Panc1 (cell line): ENCODE measurements at regions not wholly inside any gene's neighbourhood (a gene's known extent, or its start where the extent isn't known, plus 50 kb on each side); places are given as distances from the start of the nearest gene placed in this dataset.

Source experiments
- ATAC-seq: fragments of 200-7000 bp; cut with Tn5 transposase; 2 replicates; pipeline ENCODE4 v1.9.1; 2020; ENCODE audit warnings: mild to moderate bottlenecking, moderate library complexity
- BruUV-seq: library from RNA; stranded (reverse); fragments of 400-500 nt; replicated peaks from 2 replicates; lab custom pipeline; 2021; lab: Mats Ljungman, UMichigan
- CTCF ChIA-PET: fragments of 300-600 bp; sonication (Branson Sonifier 250); formaldehyde crosslinking; loops from one replicate; lab custom pipeline; 2022; ENCODE audit warnings: antibody characterized with exemption; lab: Charles Lee
- POLR2A ChIA-PET: fragments of 300-600 bp; sonication (Branson Sonifier 250); formaldehyde crosslinking; loops from one replicate; lab custom pipeline; 2022; ENCODE audit warnings: antibody characterized with exemption; lab: Charles Lee
- DNase-seq: peaks from one replicate; pipeline ENCODE4 v3.0.0-alpha.2; 2010; ENCODE audit warnings: low read depth, low spot score
- H3K27ac ChIP-seq: 2 replicates; pipeline ENCODE4 v1.5.1; 2011; ENCODE audit warnings: mild to moderate bottlenecking, low read length, inconsistent platforms
- H3K27me3 ChIP-seq: fragments of 200-500 bp; sonication (Bioruptor generic); 2 replicates; pipeline ENCODE4 v1.6.0; 2014; ENCODE audit warnings: low read length, inconsistent platforms; ENCODE audit not compliant: control insufficient read depth, insufficient read depth
- H3K36me3 ChIP-seq: fragments of 200-500 bp; sonication (Bioruptor generic); 2 replicates; pipeline ENCODE4 v1.5.1; 2014; ENCODE audit warnings: inconsistent platforms, mild to moderate bottlenecking, low read length, moderate library complexity; ENCODE audit not compliant: control insufficient read depth, insufficient read depth
- H3K4me1 ChIP-seq: 2 replicates; pipeline ENCODE4 v1.5.1; 2011; ENCODE audit warnings: inconsistent platforms, mild to moderate bottlenecking, low read length, moderate library complexity; ENCODE audit not compliant: control insufficient read depth, insufficient read depth
- H3K4me3 ChIP-seq, 2 experiments: 2 replicates each; pipeline ENCODE4 v1.5.1; 2011 to 2012; ENCODE audit warnings: low read depth in 2 of 2, low read length in 2 of 2, mild to moderate bottlenecking in 2 of 2, inconsistent platforms in 1 of 2, moderate library complexity in 1 of 2
- H3K9me3 ChIP-seq: fragments of 200-500 bp; sonication (Bioruptor generic); 2 replicates; pipeline ENCODE4 v1.5.1; 2014; ENCODE audit warnings: low read depth, mild to moderate bottlenecking, inconsistent platforms, low read length, moderate library complexity; ENCODE audit not compliant: control insufficient read depth, insufficient read depth
- POLR2AphosphoS5 ChIP-seq: IDR thresholded peaks from 2 replicates; pipeline ENCODE4 v1.6.1; 2012; ENCODE audit warnings: mild to moderate bottlenecking, low read depth, low read length, moderate library complexity
- SIN3A ChIP-seq: IDR thresholded peaks from 2 replicates; pipeline ENCODE4 v1.6.1; 2012; ENCODE audit warnings: low read depth, mild to moderate bottlenecking, low read length, moderate library complexity, borderline replicate concordance; ENCODE audit not compliant: insufficient read depth
- TCF7L2 ChIP-seq: IDR thresholded peaks from 2 replicates; pipeline ENCODE4 v1.6.1; 2011; ENCODE audit warnings: mild to moderate bottlenecking, low read depth, low read length, inconsistent platforms
- in situ Hi-C: cut with HindIII; loops from 2 replicates; pipeline ENCODE4 v1.10.0; 2016; ENCODE audit warnings: low sequenced_read_pairs, low pct_unique_long_range_greater_than_20kb
- intact Hi-C: fragments of 100-400 bp; cut with micrococcal nuclease; formaldehyde crosslinking; loops from one replicate; pipeline ENCODE4 v1.10.0; 2022; ENCODE audit not compliant: unreplicated experiment
- TF ChIP-seq, protein P1 (sequence below), 2 experiments: IDR thresholded peaks; 2 replicates each; pipeline ENCODE4 v1.6.1; 2011 to 2012; ENCODE audit warnings: low read depth in 2 of 2, control low read depth in 1 of 2, low read length in 1 of 2, mild to moderate bottlenecking in 1 of 2, moderate library complexity in 1 of 2; ENCODE audit not compliant: insufficient read depth in 1 of 2
- TF ChIP-seq, protein P2 (sequence below): fragments of 450-650 bp; IDR thresholded peaks from 2 replicates; pipeline ENCODE4 v1.5.1; 2017; ENCODE audit warnings: mild to moderate bottlenecking

DNA sequence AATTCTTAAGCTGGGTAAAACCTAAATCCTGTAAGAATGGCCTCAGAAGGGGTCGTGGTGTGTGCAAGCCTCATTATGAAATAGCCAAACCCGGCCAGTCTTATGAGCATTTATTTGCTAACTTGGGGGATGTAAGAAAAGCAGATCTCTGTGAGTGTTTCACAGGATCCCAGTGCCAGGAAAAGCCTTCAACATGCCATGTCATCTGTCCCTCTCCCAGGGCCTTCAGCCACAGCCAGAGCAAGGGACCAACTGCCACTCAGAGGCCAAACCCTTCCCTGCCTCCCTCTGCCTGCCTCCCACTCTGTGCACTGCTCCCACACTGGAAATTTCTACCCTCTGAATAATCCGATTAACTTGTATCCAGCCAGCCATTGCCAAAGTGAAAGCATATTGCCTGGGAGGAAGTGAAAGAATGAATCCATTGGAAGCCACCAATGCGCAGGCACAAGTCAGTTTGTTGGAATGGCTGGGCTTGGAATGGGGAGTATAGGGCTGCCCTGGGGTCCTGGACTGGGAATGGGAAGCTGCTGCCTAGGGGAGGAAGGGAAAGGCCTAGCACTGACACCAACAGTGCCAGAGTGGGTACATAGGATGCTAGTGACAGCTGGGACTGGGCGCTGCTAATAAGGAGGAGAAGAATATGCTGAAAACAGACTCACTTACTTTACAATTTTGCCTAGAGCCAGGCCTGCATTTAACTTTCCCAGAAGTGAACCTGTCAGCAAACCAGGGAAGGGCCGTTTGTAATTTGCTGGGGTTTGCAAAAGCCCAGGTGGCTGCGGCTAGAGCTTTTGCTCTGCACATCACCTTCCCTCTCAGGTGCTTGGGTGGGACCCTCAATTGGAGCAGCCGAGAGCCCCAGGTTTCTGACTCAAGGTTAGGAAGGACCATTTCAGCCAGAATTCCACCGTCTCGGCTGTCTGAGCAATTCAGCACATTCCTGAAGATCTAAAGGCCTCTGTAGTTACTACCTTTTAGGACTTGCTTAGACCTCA is 146.6 kb upstream of the NCK2 start:
- in situ Hi-C loops (no loop called here), intact Hi-C loops (no loop called here)
- ChIA-PET CTCF (no interaction called here), POLR2A (no interaction called here)
- Histone ChIP-seq H3K27me3 (no peaks in the 10 kb centered on the region), H3K4me1 (0 out of 2 replicates have a peak, but pooled peaks cover 3% of the 10 kb centered on the region), H3K36me3 (no peaks in the 10 kb centered on the region), H3K27ac (no peak overlapping the region), H3K9me3 (no peaks in the 10 kb centered on the region), H3K4me3 (no peak overlapping the region)
- TF ChIP-seq, protein P1, sequence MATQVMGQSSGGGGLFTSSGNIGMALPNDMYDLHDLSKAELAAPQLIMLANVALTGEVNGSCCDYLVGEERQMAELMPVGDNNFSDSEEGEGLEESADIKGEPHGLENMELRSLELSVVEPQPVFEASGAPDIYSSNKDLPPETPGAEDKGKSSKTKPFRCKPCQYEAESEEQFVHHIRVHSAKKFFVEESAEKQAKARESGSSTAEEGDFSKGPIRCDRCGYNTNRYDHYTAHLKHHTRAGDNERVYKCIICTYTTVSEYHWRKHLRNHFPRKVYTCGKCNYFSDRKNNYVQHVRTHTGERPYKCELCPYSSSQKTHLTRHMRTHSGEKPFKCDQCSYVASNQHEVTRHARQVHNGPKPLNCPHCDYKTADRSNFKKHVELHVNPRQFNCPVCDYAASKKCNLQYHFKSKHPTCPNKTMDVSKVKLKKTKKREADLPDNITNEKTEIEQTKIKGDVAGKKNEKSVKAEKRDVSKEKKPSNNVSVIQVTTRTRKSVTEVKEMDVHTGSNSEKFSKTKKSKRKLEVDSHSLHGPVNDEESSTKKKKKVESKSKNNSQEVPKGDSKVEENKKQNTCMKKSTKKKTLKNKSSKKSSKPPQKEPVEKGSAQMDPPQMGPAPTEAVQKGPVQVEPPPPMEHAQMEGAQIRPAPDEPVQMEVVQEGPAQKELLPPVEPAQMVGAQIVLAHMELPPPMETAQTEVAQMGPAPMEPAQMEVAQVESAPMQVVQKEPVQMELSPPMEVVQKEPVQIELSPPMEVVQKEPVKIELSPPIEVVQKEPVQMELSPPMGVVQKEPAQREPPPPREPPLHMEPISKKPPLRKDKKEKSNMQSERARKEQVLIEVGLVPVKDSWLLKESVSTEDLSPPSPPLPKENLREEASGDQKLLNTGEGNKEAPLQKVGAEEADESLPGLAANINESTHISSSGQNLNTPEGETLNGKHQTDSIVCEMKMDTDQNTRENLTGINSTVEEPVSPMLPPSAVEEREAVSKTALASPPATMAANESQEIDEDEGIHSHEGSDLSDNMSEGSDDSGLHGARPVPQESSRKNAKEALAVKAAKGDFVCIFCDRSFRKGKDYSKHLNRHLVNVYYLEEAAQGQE (IDR thresholded peaks at IDR 0.05; ENCODE audit: insufficient read depth in 1 of 2, low read depth in 2 of 2, low read length in 1 of 2) = no peak
- TF ChIP-seq, protein P2, sequence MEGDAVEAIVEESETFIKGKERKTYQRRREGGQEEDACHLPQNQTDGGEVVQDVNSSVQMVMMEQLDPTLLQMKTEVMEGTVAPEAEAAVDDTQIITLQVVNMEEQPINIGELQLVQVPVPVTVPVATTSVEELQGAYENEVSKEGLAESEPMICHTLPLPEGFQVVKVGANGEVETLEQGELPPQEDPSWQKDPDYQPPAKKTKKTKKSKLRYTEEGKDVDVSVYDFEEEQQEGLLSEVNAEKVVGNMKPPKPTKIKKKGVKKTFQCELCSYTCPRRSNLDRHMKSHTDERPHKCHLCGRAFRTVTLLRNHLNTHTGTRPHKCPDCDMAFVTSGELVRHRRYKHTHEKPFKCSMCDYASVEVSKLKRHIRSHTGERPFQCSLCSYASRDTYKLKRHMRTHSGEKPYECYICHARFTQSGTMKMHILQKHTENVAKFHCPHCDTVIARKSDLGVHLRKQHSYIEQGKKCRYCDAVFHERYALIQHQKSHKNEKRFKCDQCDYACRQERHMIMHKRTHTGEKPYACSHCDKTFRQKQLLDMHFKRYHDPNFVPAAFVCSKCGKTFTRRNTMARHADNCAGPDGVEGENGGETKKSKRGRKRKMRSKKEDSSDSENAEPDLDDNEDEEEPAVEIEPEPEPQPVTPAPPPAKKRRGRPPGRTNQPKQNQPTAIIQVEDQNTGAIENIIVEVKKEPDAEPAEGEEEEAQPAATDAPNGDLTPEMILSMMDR = no peak
- TF ChIP-seq TCF7L2 (no peak), POLR2AphosphoS5 (no peak), SIN3A (no peak)
- DNase-seq (no peak), ATAC-seq (no peak)
- BruUV-seq = no TSS peak

DNA sequence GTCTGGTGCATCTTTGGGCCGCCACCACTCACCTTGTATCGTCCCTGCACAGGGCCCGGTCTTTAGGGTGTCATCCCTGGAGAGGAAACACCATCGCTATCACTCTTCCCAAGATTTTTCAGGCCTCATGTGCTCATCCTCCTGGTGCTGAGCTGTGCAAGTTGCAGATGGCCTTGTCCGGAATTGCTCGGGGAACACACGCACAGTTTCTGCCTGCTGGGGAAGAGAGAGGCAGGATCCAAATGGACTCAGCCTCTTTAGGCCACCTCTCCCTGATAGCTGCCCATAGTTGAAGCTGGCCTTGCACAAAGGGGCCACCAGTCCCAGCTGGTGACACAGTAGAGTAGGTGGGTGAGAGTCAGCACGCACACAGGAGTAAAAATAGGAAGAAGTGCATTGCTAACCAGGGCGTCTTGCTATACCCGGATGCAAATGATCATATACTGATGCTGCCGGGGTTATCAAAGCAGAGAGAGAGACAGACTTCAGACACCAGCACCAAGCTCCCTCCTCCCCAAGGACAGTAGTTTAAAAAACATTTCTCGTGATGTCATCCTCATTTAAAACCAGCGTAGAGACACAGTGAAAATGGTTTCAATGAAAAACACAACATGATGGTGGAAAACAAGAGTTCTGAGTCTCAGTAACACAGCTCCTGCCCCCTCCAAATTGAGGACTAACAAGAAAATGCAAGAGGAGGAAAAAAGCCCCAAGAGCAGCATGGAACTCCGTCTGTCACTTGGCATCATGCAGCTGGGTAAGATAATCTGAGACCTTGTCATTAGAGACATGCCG is 147.5 kb upstream of the NCK2 start:
- BruUV-seq = no TSS peak
- Histone ChIP-seq H3K9me3 (no peaks in the 10 kb centered on the region), H3K27me3 (no peaks in the 10 kb centered on the region), H3K27ac (no peak overlapping the region), H3K36me3 (no peaks in the 10 kb centered on the region), H3K4me1 (0 out of 2 replicates have a peak, but pooled peaks cover 3% of the 10 kb centered on the region), H3K4me3 (no peak overlapping the region)
- intact Hi-C loops = no loop called here
- TF ChIP-seq POLR2AphosphoS5 = no peak
- no peak for TF ChIP-seq SIN3A
- TF ChIP-seq, protein P1 (IDR thresholded peaks at IDR 0.05; ENCODE audit: insufficient read depth in 1 of 2, low read depth in 2 of 2, low read length in 1 of 2) = no peak
- TF ChIP-seq TCF7L2 = no peak
- TF ChIP-seq, protein P2 = no peak
- ChIA-PET CTCF (no interaction called here), POLR2A (no interaction called here)
- no peak for DNase-seq
- in situ Hi-C loops = no loop called here
- no peak for ATAC-seq
